GM19240 (cell line): ENCODE measurements at regions not wholly inside any gene's neighbourhood (a gene's known extent, or its start where the extent isn't known, plus 50 kb on each side); places are given as distances from the start of the nearest gene placed in this dataset.

Experiments
- DNase-seq: peaks from one replicate; pipeline ENCODE4 v3.0.0; 2011; ENCODE audit warnings: low spot score; ENCODE audit not compliant: insufficient read length

DNA sequence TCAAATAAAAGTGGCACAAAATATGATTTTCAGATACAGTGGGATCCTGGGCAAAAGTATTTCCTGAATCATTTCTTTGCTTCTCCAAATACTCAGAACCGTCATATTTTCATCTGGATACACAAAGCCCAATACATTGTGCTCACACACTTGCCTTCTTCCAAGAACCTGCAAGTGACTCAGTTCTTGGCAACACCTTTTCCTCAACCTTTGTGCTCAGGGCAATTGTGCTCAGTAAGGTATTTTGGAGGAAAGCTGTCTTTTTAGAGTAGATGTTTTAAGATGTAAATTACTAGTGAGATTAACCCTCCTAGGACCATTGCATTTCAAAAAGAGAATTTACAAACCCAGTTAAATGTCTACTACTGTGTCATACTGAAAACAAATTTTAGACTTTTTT lies 233.5 kb downstream of the EFNB2 start:
- no peak for DNase-seq

DNA sequence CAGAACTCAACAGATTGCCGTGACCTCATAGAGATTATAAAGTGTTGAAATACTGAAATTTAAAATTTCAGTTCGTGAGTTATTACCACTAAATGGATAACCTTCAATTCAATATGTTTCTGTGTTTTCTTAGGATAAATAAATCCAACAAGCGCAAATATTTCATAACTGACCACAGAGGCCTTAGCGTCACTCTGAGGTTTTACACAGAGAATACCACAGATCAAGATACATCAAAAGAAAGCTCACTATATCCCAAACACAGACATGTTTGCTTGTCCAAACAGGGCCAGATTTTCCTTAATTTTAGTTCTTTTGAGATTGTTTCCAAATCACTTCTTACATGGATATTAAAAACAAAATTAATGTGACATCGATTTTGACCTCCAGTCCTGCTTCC lies 235.8 kb downstream of the EFNB2 start:
- DNase-seq = no peak

DNA sequence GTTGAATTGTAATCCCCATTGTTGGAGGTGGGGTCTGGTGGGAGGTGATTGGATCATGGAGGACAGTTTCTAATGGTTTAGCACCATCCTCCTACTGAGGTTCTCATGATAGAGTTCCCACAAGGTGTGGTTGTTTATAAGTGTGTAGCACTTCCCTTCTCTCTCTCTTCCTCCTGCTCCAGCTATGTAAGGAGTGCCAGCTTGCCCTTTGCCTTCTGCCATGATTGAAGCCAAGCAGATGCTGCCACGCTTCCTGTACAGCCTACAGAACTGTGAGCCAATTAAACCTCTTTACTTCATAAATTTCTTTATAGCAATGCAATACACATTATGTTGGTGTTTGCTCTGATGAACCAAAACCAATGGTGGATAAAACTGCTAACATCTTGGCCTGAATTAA lies 238.2 kb downstream of the EFNB2 start:
- DNase-seq = no peak

DNA sequence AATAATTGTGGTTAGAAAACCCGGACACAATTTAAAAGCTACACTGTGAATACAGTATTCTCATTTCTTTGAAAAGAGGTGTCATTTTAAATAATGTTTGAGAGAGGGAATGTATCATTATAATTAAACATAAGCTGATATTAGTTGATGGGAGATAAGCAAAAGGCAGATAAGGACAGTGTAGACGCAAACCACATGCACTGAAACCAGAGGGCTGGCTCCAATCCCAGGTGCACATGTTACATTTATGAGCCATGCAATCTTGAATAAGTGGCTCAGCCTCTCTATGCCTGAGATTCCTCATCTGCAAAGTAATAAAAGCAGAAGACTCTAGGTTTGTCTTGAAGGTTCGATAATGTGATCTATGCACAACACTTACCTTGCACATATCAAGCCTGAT lies 238.7 kb downstream of the EFNB2 start:
- no peak for DNase-seq

DNA sequence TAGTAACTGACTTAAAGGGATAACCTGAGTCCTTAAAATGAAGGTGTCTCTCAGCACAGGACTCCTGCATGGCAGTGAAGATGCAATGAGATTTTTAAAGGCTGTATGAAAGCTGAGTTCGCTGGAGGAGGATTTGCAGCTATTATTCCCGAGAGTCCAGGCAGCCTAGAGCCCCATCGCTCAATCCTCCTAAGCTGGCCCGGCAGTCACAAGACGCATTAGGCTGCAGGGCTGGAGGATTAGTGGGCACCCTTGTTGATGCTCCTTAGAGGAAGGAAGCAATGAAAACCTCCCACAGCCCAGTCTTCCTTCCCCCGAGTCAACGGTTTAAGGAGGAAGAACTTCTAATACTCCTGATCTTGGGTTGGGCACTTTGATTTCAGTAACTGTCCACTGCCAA lies 239.5 kb downstream of the EFNB2 start:
- no peak for DNase-seq

DNA sequence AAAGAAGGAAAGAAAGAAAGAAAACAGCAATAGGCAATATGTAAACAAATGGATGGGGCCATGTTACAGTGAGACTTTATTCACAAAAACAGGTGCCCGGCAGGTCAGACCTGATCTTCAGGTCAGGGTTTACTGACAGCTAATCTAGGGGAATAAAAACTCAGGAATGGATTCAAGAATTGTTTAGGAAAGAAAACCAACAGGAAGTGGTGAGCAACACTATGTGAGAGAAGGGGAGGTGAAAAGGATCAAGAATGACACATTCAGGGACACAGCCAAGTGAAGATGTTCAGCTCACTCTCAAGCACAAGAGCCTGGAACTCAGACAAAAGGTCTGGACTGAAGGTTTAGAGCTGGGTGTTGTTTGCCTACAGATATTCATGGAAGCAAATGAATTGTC lies 244.5 kb downstream of the EFNB2 start:
- DNase-seq = no peak

DNA sequence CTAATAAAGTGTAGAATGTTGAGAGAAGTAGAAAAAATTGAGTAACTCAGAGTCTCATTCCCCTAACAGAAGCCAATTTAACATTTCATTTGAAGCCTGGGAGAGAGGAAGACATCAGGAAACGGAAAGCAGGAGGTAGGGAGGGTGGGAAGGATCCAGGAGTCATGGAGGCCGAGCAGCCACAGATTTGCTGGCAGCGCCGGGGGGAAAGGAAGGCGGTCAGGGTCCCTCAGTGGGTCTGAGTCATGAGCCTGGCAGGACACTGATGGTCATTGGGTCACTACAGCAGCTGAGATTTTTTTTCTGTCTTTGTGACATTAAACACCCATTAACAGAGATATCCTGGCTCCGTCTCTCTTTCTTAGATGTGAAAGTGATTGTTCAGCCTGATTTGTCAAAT lies 248.1 kb downstream of the EFNB2 start:
- DNase-seq = no peak

DNA sequence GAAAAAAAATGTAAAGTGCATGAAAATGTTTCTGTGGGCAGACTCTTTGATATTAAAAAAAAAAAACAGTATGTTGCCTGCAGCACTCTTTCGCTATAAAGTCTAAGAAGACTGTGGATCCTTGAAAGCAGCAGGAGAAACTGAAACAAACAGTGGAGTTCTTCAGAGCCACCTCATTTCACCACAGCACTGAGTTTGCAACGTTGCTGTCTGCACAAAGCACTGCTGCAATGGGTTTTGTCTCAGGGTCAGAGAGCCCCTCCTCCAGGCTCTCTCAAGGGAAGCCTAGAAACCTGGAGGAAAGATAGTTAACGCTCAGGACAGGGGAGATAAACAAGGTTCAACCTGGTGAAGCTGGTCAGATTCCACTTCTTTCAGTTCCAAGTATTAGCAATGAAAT lies 248.7 kb downstream of the EFNB2 start:
- no peak for DNase-seq

DNA sequence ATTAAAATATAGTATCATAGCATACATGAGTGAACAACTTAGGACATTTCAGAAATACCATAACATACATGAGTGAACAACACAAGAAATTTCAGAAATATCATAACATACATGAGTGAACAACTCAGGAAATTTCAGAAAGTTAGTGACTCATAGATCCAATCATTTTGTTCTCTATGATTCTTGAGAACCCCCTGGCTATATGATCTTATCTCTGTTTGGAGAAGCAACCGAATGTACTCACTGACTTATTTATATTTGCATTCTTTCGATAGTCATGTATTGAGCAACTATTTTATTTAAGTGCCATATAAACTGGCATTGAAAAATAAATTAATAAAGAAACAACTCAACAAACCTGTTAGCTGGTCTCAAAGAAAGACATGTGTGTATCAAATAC lies 251.1 kb downstream of the EFNB2 start:
- no peak for DNase-seq

DNA sequence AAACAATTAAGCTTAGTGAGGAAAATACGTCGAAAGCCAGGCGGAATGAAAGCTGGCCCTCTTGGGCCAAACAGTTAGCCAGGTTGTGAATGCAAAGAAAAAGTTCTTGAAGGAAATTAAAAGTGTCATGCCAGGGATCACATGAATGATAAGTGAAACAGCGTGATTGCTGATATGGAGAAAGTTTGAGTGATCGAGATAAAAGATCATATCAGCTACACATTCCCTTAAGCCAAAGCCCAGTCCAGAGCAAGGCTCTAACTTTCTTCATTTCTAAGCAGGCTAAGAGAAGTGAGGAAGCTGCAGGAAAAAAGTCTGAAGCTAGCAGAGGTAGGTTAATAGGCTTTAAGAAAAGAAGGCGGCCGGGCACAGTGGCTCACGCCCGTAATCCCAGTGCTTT lies 254.0 kb downstream of the EFNB2 start:
- no peak for DNase-seq

DNA sequence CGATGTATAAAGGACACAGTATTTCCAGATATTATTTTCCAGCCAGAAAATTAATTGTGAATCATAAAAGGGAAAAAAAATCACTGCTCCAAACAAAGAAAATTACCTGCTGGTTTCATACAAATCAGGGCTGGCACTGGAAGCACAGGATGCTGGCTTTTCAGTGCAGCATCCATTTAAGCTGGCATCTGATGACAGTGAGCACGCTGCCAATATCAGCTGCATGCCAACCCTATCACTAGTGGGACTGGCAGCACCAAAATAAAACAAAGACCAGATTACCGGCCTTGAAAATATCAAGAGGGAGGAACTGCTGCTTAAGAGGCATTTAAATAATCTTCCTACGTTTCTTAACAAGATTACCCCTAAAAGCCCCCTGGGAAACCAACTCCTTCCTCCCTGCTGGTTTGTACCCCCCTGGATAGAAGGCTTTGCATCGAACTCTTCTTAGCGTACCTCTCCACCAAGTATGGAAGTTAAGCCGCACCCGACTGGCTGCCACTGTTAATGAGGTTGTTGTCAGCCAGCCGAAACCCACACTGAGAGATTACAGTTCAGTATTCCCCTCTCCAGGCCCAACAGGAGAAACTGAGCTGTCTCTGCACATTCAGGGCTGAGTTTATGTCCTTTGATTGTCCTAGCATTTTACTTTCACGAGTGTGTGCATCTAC lies 257.8 kb downstream of the EFNB2 start:
- no peak for DNase-seq

DNA sequence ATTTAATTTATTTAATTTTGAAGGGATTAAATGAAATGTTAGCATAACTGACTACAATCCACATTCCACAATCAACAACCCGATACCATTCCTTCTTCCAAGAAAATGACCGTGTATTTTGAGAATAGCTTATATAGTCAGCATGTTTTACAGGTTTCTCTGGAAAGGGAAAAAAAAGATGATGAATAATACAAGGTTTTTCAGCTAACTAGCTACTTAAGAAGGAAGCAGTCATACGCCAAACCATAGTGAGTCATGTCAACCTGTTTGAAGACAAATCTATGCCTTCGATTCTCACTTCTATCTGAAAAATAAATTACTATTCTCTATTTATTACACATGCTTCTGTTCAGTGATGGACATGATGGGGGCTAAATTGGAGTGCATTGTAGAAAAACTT lies 258.6 kb downstream of the EFNB2 start:
- DNase-seq = no peak

DNA sequence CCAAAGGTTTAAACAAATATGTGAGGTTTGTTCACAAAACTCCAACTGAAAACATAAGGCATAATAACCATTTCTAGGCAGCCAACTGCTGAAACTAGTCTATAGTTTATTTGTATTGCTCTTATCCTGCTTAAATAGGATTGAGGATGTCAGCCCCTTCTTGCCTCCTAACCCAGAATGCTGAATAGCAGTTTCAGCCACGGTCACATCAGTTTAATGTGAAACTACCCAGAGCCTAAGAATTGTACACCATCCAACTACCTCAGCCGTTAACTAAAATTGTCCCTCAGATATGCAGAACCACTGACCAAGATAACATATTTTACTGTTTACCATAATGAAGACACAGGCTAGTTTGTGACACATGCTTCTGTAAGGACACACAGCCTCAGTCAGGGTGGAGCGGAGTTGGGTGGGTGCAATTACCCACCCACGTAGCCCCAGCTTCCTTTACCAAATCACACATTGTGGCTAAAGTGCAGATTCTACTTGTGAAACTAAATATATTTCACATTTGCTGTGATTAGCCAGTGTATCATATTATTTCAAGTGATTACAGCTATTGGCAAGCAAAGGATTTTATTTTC lies 259.9 kb downstream of the EFNB2 start:
- no peak for DNase-seq

DNA sequence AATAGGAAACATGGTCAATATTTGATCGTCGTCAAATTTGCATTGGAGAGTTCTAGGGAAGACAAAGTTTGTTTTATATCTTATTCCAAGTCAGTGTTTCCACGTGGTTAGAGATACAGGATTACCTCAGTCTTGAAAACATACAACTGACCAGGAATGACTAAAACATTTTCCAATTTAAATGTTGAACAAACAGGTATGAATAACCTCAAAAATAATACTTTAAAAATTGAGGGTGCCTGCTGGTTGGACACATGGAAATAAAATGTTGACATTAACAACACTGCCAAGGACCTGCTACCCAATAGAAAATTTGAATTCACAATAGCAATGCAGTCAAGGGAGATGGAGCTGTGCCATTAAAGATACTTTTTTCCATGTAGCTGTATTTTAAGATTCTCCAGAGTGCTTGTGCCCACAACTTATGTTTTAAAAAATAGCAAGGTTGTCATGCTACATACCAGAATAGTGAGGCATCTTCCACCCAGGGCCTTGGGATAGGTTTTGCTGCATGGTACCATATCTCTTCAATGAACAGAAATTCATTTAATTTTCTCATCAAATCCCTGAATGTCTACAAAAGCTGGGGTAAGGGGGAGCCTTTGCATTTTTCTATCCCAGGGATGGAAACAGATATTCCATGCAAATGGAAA lies 260.8 kb downstream of the EFNB2 start:
- DNase-seq = no peak

DNA sequence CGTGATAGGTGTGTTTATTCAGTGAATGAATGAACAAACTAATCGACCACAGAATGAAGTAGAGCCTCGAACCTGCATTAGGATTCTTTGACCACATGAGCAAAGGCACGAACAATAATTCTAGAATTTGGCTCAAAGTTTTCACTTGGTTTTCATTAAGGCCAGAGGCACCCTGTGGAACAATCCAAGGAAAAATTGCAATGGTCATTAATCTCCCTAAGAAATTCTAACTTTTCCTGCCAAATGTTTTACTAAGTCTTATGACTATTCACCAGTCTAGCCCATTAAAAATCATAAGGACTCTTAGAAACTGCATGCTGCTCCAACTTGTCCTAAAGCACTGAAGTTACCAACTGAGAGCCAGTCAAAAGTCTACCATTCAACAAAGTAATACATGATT lies 271.7 kb downstream of the EFNB2 start:
- no peak for DNase-seq

DNA sequence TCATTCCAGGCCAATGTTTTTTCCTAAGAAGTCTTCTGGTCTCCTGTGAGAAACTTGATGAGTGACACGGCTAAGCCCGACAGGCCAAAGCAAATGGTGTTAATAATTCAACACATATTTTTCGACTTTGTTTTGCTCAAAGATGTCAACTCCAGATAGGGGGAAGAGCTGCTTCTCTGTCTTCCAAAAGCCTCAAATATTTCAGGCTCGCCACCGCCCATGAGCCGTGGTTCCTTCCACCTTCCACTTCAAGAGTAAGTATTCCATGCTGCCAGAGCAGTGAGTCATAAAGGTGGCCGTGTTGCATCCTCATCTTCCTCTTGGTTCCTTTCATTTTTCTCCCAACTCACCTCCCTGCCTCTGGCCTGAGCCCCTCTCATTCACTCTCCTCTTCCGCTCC lies 272.6 kb downstream of the EFNB2 start:
- DNase-seq = no peak

DNA sequence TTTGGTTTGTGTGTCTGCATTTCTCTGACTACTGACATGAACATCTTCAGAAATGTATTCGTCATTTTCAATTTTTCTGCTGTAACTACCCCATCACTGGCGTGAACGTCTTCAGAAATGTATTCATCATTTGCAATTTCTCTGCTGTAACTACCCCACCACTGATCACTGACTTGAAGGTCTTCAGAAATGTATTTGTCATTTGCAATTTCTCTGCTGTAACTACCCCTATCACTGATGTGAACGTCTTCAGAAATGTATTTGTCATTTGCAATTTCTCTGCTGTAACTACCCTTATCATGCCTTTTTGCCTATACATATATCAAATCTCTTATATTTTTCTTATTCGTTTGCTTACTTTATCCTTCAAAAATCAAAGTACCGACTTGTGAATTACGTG lies 274.0 kb downstream of the EFNB2 start:
- no peak for DNase-seq

DNA sequence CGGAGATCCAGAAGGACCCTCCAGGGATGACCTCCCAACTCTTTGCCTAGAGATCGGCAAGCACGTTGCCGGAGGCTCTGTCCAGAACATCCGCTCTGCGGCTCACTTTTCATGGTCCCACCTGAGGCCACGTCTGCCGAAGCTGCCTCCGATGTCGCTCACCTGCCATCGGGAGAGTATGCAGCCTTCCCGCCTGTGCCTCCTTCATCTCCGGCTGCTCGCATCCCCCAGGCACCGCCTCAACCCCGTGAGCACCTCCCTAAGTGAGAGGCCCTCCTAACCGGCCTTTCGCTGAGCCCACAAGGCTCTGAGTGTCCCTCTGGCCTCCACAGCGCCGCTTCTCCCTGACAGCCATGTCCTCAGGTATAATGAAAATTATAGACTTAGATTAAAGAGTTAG lies 275.1 kb downstream of the EFNB2 start:
- no peak for DNase-seq

DNA sequence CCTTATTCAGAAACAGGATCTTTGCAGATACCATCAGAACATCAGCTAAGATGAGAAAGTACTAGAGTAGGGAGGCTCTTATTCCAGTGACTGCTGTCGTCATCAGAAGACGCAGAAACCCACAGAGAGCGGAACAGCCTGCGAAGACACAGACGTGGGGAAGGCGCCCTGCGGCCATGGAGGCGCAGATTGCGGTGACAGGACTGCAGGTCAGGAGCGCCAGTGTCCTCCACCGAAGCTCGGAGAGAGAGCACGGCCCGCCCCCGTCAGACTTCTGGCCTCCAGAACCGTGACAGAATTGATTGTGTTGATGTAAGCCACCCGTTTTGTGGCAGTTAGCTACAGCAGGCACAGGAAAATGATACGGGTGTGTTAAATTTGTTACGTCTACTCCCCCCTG lies 275.5 kb downstream of the EFNB2 start:
- DNase-seq = no peak

DNA sequence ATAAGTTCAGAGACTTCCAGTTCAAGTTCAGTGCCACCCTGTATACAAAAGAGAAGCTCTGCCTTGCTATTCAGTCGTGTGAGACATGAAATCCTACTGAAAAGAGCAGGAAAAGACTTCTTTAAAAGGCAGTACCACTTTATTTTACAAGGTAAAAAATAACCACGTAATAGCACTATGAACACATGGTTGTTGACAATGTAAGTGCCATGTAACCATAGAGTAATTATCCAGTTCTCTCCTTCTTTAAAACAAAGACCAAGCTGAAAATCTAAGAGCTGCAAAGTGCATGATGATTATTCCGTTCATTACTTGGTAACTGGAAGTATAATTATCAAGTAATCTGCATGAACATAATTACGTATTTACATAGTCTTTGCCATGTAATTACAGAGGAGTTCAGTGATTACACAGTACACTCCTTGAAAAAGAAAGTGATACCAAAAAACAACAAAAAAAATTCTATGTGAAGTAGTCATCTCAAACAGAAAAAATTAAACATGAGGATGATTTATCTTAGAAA lies 288.7 kb downstream of the EFNB2 start:
- no peak for DNase-seq

DNA sequence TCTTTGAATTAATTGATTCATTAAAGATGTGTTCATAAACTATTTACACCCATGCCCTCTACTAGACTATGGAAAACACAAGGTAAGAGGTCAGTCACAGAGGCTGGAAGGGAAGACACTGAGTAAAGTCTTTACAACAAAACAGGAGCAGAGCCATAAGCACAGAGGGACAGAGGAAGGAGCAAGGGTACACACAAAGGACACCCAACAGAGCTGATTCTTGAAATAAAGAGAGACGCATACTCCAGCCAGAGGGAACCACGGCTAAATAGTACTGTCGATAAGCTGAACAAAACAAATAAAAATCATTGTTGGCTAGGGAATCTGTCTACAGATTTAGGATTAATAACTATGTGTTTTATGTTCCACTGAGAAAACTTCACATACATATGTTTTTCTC lies 289.2 kb downstream of the EFNB2 start:
- DNase-seq = no peak

DNA sequence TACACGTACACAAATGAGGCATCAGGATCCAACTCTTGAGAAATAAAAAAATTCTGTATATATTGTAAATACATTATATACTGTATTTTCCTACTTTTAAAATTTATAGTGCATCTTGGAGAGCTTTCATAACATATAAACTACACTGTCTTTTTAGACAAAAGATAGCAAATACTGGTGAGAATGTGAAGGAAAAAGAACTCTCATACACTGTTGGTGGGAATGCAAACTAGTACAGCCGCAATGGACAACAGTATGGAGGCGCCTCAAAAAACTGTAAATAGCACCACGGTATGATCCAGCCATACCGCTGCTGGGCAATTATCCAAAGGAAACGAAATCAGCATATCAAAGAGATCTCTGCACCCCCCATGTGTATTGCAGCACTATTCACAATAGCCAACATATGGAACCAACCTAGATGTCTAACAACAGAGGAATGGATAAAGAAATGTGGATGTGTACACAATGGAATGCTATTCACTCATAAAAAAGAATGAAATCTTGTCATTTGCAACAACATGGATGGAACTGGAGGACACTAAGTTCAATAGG lies 292.4 kb downstream of the EFNB2 start:
- DNase-seq = no peak
